Fibroblast of skin of scalp (primary cell): ENCODE measurements at regions not wholly inside any gene's neighbourhood (a gene's known extent, or its start where the extent isn't known, plus 50 kb on each side); places are given as distances from the start of the nearest gene placed in this dataset.
A peak's percentile ranks its signal among the peaks of the same experiment; 100 is the strongest.
"Not testable (repeated sequence)": the region's sequence is repeated elsewhere in the genome, so short reads cannot be mapped to it uniquely, and the experiment has no call there.

Experiments
- DNase-seq: peaks from one replicate; pipeline ENCODE4 v3.0.0-alpha.2; 2013

DNA sequence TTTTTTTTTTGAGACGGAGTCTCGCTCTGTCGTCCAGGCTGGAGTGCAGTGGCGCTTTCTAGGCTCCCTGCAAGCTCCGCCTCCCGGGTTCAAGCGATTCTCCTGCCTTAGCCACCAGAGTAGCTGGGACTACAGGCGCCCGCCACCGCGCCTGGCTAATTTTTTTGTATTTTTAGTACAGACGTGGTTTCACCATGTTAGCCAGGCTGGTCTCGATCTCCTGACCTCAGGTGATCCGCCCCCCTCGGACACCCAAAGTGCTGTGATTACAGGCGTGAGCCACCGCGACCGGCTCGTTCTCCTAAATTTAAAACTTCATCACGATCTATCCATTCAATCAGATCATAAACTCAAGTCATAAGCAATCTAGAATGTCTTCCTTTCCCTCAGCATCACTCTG is 359.5 kb upstream of the BRINP3 start:
- not testable (repeated sequence) for DNase-seq

DNA sequence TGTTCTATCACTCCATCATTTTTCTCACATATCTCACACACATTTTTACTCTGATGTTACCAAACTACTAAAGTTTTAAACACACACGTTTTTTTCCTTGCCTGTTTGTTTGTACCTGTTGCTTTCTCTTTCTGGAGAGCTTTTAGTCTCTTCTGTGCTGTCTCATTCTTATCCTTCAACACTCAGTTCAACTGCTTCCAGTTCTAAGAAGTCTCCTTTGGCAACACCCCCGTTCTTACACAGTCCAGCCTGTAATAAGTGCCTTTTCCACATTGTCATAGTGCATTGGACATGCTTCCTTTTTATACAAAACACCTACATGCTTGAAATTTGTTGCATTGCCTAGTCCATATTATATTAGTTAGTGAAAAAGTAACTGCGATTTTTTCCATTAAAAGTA is 360.2 kb upstream of the BRINP3 start:
- no peak for DNase-seq

DNA sequence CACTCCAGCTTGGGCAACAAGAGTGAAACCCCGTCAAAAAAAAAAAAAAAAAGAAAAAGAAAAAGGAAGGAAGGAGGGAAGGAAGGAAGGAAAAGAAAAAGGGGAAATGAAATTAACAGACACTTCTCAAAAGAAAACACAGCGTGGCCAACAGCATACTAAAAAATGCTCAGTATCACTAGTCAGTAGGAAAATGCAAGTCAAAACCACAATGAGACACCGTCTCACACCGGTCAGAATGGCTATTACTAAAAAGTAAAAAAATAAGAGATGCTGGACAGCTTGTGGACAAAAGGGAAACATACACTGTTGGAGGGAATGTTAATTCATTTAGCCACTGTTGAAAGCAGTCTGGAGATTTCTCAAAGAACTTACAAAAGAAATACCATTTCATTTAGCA is 369.5 kb upstream of the BRINP3 start:
- no peak for DNase-seq

DNA sequence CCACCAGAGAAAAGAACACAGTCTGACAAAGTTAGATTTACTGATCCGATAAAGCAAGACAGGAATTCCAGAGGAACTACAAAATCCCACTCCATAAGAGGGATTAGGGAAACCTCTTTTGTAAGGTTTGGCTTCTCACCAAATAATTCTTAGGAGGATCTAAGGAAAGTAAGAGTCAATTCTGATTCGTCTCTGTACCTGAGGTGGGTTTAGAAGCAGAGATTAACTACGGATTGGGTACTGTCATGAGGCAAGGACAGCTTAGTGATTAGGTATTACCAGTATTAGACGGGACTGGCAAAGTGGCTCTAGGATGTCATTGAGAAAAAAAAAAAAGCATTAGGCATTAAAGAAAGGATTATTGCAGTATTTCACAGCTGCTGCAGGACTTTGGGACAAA is 371.7 kb upstream of the BRINP3 start:
- no peak for DNase-seq

DNA sequence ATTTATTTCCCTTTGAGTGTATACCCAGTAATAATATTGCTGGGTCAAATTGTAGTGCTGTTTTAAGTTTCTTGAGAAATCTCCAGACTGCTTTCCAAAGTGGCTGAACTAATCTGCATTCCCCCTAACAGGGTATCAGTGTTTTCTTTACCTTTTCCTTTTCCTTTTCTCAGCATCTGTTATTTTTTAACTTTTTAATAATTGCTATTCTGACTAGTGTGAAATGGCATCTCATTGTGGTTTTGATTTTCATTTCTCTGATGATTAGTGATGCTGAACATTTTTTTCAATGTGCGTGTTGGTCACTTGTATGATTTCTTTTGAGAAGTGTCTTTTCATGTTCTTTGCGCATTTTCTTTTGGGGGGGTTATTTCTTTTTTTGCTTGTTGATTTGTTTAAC is 374.9 kb upstream of the BRINP3 start:
- no peak for DNase-seq

DNA sequence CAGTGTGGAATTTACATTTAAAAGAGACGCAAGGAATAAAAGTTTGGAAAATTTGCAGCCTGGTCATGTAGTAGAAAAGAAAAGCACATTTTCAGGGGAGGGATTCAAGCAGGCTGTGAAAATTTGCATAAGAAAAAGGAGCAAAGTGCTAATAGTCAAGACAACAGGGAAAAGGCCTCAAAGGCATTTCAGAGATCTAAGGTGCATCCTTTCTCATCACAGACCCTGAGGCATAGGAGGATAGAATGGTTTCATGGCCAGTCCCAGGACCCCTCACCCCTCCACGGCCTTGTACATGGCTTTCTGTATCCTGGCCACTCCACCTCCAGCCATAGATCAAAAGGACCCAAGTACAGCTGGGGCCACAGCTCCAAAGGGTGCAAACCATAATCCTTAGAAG is 380.5 kb upstream of the BRINP3 start:
- DNase-seq: no peak

DNA sequence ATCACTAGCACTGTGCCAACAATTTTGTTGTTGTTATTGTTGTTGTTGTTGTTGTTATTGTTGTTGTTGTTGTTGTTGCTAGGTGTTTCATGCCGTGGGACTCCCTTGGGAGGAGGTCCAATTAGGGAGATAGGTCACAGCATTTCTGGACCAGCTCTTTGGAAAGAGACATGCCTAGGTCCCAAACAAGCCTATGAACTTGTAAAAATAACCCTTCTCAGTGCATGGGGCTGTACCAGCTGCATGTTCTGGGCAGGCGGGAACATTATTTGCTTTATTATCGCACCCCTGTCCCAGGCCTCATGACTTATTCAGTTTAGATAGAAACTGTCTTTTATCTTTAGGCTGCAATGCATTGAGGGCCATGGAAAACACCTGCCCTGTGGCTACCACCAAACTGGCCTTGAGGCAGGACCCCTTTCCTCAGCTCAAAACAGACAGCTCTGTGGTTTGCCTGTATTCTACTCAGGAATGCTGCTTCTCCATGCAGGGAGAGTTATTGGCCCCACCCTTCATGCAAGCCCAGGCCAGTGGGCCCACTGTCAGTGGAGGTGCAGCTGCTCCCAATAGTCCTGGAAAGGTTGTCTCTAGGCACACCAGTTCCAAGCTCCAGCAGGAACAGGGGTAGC is 386.5 kb upstream of the BRINP3 start:
- DNase-seq: no peak

DNA sequence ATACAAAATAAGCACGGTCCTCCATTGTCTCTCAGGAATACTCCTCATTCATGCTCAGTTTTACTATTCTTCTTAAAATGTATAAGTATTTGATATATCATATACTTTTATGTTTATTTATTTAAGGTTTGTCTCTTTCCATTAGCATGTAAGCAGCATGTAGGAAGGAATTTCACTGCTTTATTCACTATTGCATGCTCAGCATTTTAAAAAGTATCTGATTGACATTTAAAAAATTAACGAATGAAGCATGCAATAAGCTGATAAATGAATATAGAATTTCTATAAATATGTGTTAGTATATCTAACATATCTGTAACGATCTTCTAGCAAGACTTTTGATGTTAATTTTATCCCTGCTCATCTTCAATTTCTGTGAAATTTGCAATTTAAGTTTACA is 402.7 kb upstream of the BRINP3 start:
- DNase-seq: no peak

DNA sequence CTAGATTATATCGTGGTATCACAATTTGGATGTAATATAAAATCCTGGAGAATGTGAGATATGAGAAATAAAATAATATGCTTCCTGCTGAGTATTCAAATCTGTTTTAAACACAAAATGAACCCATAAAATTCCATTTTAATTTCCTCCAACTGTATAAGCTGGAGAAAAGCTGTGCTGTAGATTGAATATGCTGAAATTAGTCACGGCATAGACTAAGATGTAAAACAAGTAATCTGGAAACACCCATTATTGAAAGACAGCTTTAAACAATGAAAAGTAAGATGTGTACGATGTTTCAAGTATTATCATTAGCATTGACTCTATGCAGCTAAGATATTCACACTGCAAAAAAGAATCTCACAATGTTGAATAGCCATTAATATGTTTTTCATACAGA is 403.4 kb upstream of the BRINP3 start:
- no peak for DNase-seq

DNA sequence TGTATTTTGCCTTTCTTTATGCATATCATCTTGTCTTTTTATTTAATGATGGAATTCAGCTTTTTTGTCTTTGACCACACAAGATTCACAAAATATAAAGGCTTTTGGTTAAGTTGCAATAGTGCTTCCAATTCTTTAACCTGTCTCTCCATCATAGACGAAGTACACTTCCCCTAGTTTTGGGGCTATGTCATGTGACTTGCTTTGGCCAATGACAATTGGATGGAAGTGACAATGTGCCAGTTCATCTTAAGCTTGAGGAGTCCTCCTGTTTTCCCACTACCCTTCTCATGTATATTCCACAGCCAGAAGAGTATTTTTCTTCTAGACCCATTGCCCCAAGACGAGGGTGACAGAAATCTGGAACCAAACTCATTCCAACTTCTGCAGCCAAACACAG is 419.6 kb upstream of the BRINP3 start:
- DNase-seq: no peak

DNA sequence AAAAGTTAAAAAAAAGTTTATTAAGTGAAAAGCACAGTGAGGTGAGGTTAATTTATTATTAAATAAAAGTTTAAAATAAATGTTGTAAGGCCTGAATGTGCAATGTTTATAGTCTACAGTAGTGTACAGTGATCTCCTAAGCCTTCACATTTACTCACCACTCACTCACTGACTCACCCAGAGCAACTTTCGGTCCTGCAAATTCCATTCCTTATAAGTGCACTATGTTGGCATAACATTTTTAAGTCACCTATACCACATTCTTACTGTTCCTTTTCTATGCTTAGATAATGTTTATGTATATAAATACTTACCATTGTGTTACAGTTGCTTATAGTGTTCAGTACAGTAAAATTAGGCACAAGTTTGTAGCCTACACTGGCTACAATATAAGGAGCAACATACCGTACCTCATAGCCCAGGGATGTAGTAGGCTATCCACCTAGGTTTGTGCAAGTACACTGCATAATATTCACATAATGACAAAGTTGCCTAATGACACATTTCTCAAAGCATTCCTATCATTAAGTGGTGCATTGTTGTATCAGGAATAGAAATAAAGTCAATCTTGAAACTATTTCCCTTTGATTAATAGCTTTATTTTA is 426.5 kb upstream of the BRINP3 start:
- DNase-seq: peak; percentile 79

DNA sequence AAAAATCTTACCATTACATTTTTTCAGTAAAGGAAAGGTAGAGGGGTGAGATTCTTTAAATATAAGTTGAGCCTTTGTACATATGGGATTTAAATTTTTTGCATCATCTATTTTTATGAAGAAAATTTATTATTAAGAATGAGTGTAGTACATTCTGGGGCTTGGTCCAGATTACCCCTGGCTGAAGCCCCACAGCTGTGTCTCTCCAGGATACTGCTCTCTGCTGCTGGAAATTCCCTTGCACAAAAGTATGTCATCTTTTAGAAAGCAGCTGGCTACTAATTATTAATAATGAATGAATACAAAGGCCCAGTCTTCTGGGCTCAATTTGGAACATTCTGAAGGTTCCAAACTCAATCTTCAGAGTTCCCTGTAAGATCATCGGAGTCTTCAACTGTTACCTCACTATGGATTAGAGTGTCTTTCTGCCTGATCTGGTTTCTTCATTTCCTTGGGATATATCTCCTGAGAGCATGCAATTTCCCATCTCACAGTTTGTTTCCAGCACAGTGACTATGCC is 428.6 kb upstream of the BRINP3 start:
- DNase-seq: no peak

DNA sequence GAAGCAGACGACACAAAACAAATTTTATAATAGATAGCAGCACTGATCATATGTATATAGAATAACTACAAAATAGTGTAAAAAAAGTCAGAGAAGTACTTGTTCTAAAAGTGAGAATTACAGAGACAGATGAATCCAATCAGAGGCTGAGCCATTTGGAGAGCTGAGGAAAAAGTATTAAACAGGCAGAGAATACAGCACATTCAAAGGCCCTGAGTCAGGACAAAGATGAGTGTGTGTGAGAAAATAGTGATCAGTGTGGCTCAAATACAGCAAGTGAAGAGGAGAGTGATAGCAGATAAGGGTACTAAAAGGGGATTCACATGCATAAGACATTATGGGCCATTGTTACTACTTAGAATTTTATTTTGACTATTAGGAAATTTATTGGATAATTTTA is 430.6 kb upstream of the BRINP3 start:
- peak; percentile 16 for DNase-seq

DNA sequence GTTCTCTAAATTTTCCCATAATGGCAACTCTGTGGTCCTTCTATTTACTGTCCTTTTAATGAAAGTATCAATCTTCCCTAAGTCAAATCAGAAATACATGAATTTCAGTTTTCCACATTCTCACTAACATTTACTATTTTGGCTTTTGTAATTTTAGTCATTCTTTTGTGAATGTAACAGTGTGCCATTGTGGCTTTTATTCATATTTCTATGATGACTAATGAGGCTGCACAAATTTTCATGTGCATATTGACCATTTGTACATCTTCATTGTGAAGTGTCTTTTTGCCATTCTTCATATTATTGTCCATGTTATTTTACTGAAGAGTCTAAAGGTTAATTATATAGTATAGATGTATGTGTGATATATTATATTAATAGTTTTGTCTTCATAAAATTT is 431.0 kb upstream of the BRINP3 start:
- peak; percentile 62 for DNase-seq

DNA sequence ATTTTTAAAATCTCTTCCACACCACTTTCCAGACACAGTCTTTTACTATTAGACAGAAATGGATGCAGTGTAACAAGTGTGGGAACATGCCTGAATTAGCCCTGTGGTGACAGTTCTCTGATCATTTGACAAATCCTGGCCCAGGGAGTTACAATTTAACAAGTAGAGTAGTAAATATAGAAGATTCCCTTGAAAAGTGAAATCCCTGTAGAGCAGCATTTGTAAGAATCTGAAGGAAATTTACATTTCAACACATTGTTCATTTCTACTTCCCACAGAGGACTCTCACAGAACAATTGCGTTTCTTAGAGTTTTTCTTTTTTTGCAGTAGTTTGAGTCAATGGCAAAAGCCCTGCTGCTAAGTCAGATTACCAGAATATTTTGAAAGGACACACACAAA is 458.3 kb upstream of the BRINP3 start:
- DNase-seq: no peak

DNA sequence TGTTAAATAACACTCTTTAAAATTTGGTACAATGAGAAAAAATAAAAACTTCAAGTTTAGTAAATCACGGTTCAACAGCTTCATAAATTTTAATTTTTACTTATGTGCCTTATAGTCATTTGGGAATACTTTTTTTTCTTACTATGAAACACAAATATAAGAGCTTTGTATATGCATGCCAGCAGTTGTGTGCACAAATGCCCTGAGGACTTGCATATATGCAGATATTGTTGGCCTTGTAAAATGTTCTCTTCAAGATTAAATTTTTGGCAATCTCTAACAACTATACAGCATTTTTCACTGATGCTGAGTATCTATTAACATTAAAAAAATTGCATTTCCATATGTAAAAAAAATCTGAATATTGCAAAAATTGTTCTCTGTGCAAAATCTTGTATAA is 458.7 kb upstream of the BRINP3 start:
- no peak for DNase-seq

DNA sequence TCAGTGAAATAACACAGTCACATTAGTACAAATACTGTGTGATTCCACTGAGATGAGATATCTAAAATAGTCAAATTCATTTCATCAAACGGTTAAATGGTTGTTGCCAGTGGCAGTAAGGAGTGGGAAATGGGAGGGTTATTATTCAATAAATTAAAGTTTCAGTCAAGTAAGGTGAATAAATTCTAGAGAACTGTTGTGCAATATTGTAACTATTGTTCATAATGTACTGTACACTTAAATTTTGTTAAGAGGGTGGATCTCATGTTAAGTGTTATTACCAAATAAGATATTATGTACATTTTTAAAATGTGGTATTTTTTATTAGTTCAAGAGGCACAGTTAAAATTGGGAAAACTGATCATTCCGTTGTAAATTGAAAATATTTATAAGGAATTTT is 463.3 kb upstream of the BRINP3 start:
- DNase-seq: no peak

DNA sequence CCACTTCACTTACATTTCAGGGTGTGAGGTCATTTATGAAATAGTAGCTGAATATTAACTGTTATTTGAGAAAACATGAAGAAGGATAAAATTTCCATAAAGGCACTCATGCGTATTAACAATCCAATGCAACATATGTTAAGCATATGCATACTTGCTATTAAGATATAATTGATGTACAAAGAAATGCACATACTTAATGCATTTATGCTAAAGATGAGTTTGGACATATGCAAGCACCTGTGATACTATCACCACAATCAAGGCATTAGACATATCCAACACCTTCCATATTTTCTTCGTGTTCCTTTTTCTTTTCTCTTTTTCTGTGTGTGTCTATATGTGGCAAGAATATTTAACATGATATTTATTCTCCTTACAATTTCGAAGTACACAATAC is 464.8 kb upstream of the BRINP3 start:
- DNase-seq: no peak

DNA sequence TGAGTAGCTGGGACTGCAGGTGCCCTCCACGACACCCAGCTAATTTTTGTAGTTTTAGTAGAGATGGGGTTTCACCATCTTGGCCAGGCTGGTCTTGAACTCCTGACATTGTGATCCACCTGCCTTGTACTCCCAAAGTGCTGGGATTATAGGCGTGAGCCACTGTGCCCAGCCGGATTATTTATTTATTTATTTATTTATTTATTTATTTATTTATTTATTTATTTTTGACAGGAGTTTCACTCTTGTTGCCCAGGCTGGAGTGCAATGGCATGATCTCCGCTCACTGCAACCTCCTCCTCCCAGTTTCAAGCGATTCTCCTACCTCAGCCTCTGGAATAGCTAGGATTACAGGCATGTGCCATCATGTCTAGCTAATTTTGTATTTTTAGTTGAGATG is 466.1 kb upstream of the BRINP3 start:
- not testable (repeated sequence) for DNase-seq

DNA sequence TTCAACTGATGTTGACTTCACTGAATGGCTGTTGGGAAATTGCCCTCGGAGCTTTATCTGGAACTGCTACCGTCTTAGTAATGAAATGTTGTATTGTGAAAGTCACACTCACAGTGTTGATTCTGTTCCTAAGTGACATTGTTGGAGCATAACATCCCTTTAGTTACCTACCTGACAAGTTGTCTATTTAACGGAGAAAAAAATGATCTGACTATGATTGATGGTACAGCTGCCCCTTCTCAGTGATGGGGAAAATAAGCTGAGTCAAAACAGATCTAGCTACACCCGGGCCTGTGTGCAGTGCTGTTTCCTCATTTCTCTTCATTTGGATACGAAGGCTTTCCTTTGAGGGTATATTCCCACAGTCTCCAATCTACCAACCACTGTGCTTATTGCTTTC is 472.3 kb upstream of the BRINP3 start:
- no peak for DNase-seq

DNA sequence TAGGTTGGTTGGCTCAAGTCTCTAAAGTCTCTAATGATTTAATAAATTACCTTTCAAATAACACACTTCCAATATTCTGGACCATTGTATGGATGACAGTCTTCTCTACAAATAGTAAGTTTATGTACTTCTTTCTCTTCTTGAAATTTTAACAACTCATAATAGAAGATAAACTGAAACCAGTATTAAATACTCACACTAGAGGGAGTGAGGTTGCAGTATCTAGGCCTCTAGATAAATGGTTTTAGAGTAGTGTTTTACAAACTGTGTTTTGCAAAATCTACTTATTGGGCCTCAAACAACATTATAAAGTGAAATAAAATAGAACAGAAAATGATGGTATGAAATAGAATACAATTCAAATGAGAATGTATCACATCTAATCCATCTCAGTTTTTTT is 479.9 kb upstream of the BRINP3 start:
- no peak for DNase-seq

DNA sequence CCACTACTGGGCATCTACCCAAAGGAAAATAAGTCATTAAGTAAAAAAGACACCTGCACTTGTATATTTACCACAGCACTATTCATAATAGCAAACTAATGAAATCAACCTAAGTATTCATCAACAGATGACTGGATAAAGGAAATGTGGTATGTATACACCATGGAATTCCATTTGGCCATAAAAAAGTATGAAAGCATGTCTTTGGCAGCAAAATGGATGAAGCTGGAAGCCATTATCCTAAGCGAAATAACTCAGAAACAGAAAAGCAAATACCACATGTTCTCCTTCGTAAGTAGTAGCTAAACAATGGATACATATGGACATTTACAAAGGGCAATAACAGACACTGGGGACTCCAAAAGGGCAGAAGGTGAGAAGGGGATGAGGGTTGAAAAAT is 485.7 kb upstream of the BRINP3 start:
- DNase-seq: no peak

DNA sequence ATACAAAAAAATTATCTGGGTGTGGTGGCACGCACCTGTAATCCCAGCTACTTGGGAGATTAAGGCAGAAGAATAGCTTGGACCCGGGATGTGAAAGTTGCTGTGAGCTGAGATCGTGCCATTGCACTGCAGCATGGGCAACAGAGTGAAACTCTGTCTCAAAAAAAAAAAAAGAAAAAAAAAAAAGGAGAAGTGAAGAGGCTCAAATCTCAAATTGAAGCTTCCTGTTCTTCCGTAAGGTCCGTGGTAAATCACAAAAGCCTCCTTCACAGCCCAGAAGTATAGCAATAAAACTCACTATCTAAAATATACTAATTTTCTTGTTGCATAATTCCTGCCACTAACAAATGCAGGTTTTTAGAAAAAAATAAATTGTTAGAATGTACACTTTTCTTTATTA is 498.2 kb upstream of the BRINP3 start:
- DNase-seq: no peak

DNA sequence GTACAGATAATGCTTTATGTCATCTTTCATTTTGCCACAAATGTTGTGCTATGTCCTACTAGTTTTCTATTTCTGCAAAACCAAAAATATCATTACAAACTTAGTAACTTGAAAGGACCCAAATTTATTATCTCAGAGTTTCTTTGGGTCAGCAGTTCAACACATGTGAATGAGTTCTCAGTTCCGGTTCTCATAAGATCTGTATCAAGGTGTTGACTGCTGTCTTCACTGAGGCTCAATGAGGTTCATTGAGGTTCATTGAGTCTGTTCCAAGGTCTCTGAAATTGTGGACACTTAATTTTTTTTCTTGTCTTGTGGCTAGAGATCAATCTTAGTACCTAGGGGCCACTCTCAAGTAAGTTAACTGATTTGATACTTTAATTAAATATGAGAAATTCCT is 525.1 kb upstream of the BRINP3 start:
- DNase-seq: no peak

DNA sequence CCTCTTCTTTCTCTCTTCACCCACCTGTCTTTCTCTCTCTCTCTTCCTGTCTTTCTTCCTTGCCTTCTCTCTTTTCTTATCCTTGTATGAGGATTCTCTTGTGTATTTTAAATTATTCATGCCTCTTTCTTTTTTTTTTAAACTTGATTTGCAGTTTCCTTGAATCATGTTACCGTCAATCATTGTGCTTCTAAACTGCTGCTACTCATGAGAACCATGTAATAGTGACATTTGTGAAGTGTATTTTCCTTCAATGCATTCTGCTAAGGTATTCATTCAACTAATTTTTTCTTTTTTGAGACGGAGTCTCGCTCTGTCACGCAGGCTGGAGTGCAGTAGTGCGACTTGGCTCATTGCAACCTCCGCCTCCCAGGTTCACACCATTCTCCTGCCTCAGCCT is 539.1 kb upstream of the BRINP3 start:
- no peak for DNase-seq
